ENCODE measurements at regions not wholly inside any gene's neighbourhood (a gene's known extent, or its start where the extent isn't known, plus 50 kb on each side); places are given as distances from the start of the nearest gene placed in this dataset.

- peak; percentile 45 for DNase-seq
These were observed 158.5 kb upstream of the SMAD3 start for GRCh38 chr15:66906668-66907614.

GRCh38 chr15:66907826-66908743 lies 157.3 kb upstream of the SMAD3 start:
- peak; percentile 16 for DNase-seq

GRCh38 chr15:66908744-66909095 lies 156.7 kb upstream of the SMAD3 start:
- DNase-seq: no peak

GRCh38 chr15:66909381-66909890 lies 156.0 kb upstream of the SMAD3 start:
- no peak for DNase-seq

- no peak for DNase-seq
These were observed 154.2 kb upstream of the SMAD3 start for GRCh38 chr15:66911131-66911700.

GRCh38 chr15:66912001-66912400 lies 153.4 kb upstream of the SMAD3 start:
- DNase-seq: no peak

GRCh38 chr15:66912441-66912840 lies 153.0 kb upstream of the SMAD3 start:
- DNase-seq: no peak

GRCh38 chr15:66917904-66918448 lies 147.4 kb upstream of the SMAD3 start:
- DNase-seq: no peak

GRCh38 chr15:66919421-66919820 lies 146.0 kb upstream of the SMAD3 start:
- no peak for DNase-seq

- DNase-seq: no peak
These were observed 144.0 kb upstream of the SMAD3 start for GRCh38 chr15:66921319-66921915.

GRCh38 chr15:66922608-66923007 lies 142.8 kb upstream of the SMAD3 start:
- no peak for DNase-seq

GRCh38 chr15:66923438-66923881 lies 141.9 kb upstream of the SMAD3 start:
- no peak for DNase-seq

GRCh38 chr15:66924889-66925288 lies 140.5 kb upstream of the SMAD3 start:
- no peak for DNase-seq

GRCh38 chr15:66925721-66926120 lies 139.7 kb upstream of the SMAD3 start:
- DNase-seq: no peak

- DNase-seq: no peak
These were observed 138.0 kb upstream of the SMAD3 start for GRCh38 chr15:66927201-66928077.

- no peak for DNase-seq
These were observed 137.3 kb upstream of the SMAD3 start for GRCh38 chr15:66928101-66928500.

- no peak for DNase-seq
These were observed 136.6 kb upstream of the SMAD3 start for GRCh38 chr15:66928784-66929183.

- DNase-seq: no peak
These were observed 135.5 kb upstream of the SMAD3 start for GRCh38 chr15:66929843-66930402.

- DNase-seq: no peak
These were observed 133.4 kb upstream of the SMAD3 start for GRCh38 chr15:66931768-66932633.

- no peak for DNase-seq
These were observed 132.8 kb upstream of the SMAD3 start for GRCh38 chr15:66932634-66933024.
